Neural crest cell (in vitro differentiated cells): ENCODE measurements at regions not wholly inside any gene's neighbourhood (a gene's known extent, or its start where the extent isn't known, plus 50 kb on each side); places are given as distances from the start of the nearest gene placed in this dataset.

Experiments
- DNase-seq: peaks from one replicate; pipeline ENCODE4 v3.0.0; 2021; ENCODE audit warnings: low read depth, mixed read lengths, low spot score
- H3K27ac Mint-ChIP-seq: one replicate; pipeline ENCODE4 v1.8.0; 2021; ENCODE audit warnings: mild to moderate bottlenecking, mixed read lengths; ENCODE audit not compliant: unreplicated experiment
- H3K27me3 Mint-ChIP-seq: 2 replicates; pipeline ENCODE4 v1.8.0; 2021; ENCODE audit warnings: low read depth, mild to moderate bottlenecking, mixed read lengths
- H3K36me3 Mint-ChIP-seq: 2 replicates; pipeline ENCODE4 v1.8.0; 2021; ENCODE audit warnings: low read depth, mild to moderate bottlenecking, mixed read lengths
- H3K4me1 Mint-ChIP-seq: 2 replicates; pipeline ENCODE4 v1.8.0; 2021; ENCODE audit warnings: mixed read lengths
- H3K4me3 Mint-ChIP-seq: one replicate; pipeline ENCODE4 v1.8.0; 2021; ENCODE audit warnings: mild to moderate bottlenecking, mixed read lengths
- H3K9me3 Mint-ChIP-seq: 2 replicates; pipeline ENCODE4 v1.8.0; 2021; ENCODE audit warnings: mixed read lengths
- CTCF ChIP-seq: fragments of 200-600 bp; sonication (generic); conservative IDR thresholded peaks from 2 replicates; pipeline ENCODE4 v1.5.0; 2021; ENCODE audit warnings: antibody characterized with exemption, mild to moderate bottlenecking

DNA sequence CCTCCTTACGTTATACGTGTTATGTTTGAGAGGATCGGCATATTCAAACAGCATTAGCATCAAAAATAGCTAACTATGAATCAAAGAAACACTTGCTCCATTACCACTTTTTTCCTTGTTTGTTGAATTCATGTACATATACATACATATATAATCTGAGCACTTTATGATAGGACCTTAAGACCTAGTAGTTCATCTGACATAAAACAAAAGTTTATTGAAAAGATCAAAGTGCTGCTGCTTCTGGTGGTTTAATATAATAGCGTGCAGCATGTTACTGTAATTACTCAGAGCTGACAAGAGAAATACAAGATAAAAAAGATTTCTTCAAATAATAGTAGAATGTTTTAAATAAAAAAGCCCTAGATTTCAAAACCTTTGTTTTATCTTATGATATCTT, 1850.9 kb upstream of the LRRTM1 start:
- H3K4me3 Mint-ChIP-seq: no peak overlapping the region
- H3K9me3 Mint-ChIP-seq: no peaks in the 10 kb centered on the region
- no peak for TF ChIP-seq CTCF
- no peaks in the 10 kb centered on the region for H3K36me3 Mint-ChIP-seq
- no peaks in the 10 kb centered on the region for H3K4me1 Mint-ChIP-seq
- H3K27ac Mint-ChIP-seq: no peak overlapping the region
- no peaks in the 10 kb centered on the region for H3K27me3 Mint-ChIP-seq
- no peak for DNase-seq

DNA sequence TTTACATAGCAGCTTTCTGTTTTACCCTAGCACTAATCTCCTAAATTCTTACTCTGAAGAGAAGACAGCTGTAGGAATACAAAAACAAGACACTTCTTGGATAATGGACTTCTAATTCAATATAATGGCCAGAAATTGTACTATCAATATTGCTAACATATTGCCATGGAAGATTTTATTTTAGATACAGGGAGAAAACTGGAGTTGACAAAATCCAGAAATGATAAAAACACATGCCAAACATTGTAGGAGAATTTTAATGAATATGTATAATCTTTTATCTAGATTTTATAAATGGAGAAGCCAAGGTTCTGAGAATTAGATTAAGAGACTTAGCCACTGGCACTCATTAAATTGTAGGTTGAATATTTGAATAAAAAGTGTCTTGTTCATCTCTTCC, 1838.8 kb upstream of the LRRTM1 start:
- no peak for DNase-seq
- no peaks in the 10 kb centered on the region for H3K36me3 Mint-ChIP-seq
- H3K27ac Mint-ChIP-seq: no peak overlapping the region
- TF ChIP-seq CTCF: no peak
- no peaks in the 10 kb centered on the region for H3K27me3 Mint-ChIP-seq
- peaks cover 5% of the 10 kb centered on the region for H3K9me3 Mint-ChIP-seq
- H3K4me3 Mint-ChIP-seq: no peak overlapping the region
- H3K4me1 Mint-ChIP-seq: no peaks in the 10 kb centered on the region

DNA sequence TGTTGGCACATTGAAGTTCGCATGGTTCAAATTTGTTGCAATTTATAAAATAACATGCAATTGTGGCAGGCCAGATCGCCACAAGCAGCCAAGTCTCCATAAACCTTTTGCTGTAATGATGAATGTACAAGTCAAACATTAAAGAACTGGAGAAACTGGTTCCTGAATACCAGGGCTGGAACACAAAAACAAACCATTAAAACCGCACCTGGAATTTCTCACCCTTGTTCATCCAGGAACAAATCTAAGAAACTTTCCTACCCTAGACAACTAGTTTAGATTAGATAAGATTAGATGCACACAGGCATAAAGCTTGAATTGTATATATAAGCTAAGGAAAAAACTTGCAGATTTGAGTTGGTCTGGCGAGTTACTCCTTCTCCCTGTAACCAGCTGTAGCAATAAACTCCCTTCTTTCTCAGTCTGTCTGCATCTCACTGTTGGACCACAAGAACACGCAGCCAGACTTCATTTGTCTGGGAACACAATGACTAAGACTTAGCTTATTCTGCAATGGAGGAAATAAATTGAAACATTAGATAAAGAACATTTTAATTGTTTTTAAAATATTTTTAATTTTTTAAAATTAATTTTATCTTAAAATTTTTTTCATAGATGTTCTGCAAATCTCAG, 1835.5 kb upstream of the LRRTM1 start:
- H3K9me3 Mint-ChIP-seq: peaks cover 4% of the 10 kb centered on the region
- TF ChIP-seq CTCF: no peak
- H3K27ac Mint-ChIP-seq: no peak overlapping the region
- H3K4me3 Mint-ChIP-seq: no peak overlapping the region
- no peaks in the 10 kb centered on the region for H3K27me3 Mint-ChIP-seq
- peaks cover 2% of the 10 kb centered on the region for H3K36me3 Mint-ChIP-seq
- no peak for DNase-seq
- H3K4me1 Mint-ChIP-seq: no peaks in the 10 kb centered on the region

GRCh38 chr2:82137441-82137840, 1832.9 kb upstream of the LRRTM1 start:
- Mint-ChIP-seq H3K27me3 (no peaks in the 10 kb centered on the region), H3K27ac (no peak overlapping the region), H3K9me3 (peaks cover 6% of the 10 kb centered on the region), H3K4me3 (no peak overlapping the region), H3K36me3 (peaks cover 2% of the 10 kb centered on the region), H3K4me1 (no peaks in the 10 kb centered on the region)
- TF ChIP-seq CTCF: no peak
- DNase-seq: no peak

GRCh38 chr2:82128051-82128450, 1823.5 kb upstream of the LRRTM1 start:
- H3K36me3 Mint-ChIP-seq: peaks cover 2% of the 10 kb centered on the region
- H3K27ac Mint-ChIP-seq: no peak overlapping the region
- H3K9me3 Mint-ChIP-seq: peaks cover 7% of the 10 kb centered on the region
- no peaks in the 10 kb centered on the region for H3K4me1 Mint-ChIP-seq
- no peak overlapping the region for H3K4me3 Mint-ChIP-seq
- DNase-seq: no peak
- TF ChIP-seq CTCF: no peak
- H3K27me3 Mint-ChIP-seq: no peaks in the 10 kb centered on the region
